ENCODE measurements at regions not wholly inside any gene's neighbourhood (a gene's known extent, or its start where the extent isn't known, plus 50 kb on each side); places are given as distances from the start of the nearest gene placed in this dataset.

- no peak for DNase-seq
- no peaks in the 10 kb centered on the region for H3K4me1 ChIP-seq (ENCODE audit: insufficient read depth, low read length)
- no peak overlapping the region for H3K9ac ChIP-seq (ENCODE audit: low read depth, low read length)
- ATAC-seq (ENCODE audit: insufficient read depth, low read depth), result 0 out of 3 replicates have a peak, but pooled peaks have one; percentile 27
- H3K36me3 ChIP-seq (ENCODE audit: insufficient read depth, low read length), result no peaks in the 10 kb centered on the region
- H3K79me2 ChIP-seq (ENCODE audit: insufficient read depth, low read length), result no peaks in the 10 kb centered on the region
- no peaks in the 10 kb centered on the region for H4K20me1 ChIP-seq (ENCODE audit: insufficient read depth, low read length)
- no peak overlapping the region for H2AFZ ChIP-seq (ENCODE audit: low read depth, low read length)
- no peak overlapping the region for H3K4me2 ChIP-seq (ENCODE audit: insufficient read depth, low read length)
- no peaks in the 10 kb centered on the region for H3K9me3 ChIP-seq (ENCODE audit: insufficient read depth, low read length, severe bottlenecking)
- no peak overlapping the region for H3K27ac ChIP-seq (ENCODE audit: low read length)
- no peak for TF ChIP-seq EZH2 (IDR thresholded peaks at IDR 0.05; ENCODE audit: borderline replicate concordance, low read depth, low read length, severe bottlenecking)
- TF ChIP-seq, protein P1, sequence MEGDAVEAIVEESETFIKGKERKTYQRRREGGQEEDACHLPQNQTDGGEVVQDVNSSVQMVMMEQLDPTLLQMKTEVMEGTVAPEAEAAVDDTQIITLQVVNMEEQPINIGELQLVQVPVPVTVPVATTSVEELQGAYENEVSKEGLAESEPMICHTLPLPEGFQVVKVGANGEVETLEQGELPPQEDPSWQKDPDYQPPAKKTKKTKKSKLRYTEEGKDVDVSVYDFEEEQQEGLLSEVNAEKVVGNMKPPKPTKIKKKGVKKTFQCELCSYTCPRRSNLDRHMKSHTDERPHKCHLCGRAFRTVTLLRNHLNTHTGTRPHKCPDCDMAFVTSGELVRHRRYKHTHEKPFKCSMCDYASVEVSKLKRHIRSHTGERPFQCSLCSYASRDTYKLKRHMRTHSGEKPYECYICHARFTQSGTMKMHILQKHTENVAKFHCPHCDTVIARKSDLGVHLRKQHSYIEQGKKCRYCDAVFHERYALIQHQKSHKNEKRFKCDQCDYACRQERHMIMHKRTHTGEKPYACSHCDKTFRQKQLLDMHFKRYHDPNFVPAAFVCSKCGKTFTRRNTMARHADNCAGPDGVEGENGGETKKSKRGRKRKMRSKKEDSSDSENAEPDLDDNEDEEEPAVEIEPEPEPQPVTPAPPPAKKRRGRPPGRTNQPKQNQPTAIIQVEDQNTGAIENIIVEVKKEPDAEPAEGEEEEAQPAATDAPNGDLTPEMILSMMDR (IDR thresholded peaks at IDR 0.05; ENCODE audit: borderline replicate concordance, extremely low read depth, low read length, poor library complexity, severe bottlenecking), result peak; percentile 24
- no peaks in the 10 kb centered on the region for H3K27me3 ChIP-seq (ENCODE audit: insufficient read depth, low read length, poor library complexity)
- no peak overlapping the region for H3K4me3 ChIP-seq (ENCODE audit: low read depth in 1 of 2, low read length in 2 of 2)
Measured at GRCh38 chr10:129274748-129275474, 192.1 kb upstream of the MGMT start.

GRCh38 chr10:129275886-129276285, 191.2 kb upstream of the MGMT start:
- TF ChIP-seq EZH2 (IDR thresholded peaks at IDR 0.05; ENCODE audit: borderline replicate concordance, low read depth, low read length, severe bottlenecking), result no peak
- TF ChIP-seq, protein P1 (IDR thresholded peaks at IDR 0.05; ENCODE audit: borderline replicate concordance, extremely low read depth, low read length, poor library complexity, severe bottlenecking), result no peak
- DNase-seq (no peak), ATAC-seq (ENCODE audit: insufficient read depth, low read depth) (no peak)
- H3K27me3 ChIP-seq (ENCODE audit: insufficient read depth, low read length, poor library complexity), result no peaks in the 10 kb centered on the region
- H3K4me2 ChIP-seq (ENCODE audit: insufficient read depth, low read length), result no peak overlapping the region
- H3K4me3 ChIP-seq (ENCODE audit: low read depth in 1 of 2, low read length in 2 of 2), result no peak overlapping the region
- no peaks in the 10 kb centered on the region for H3K9me3 ChIP-seq (ENCODE audit: insufficient read depth, low read length, severe bottlenecking)
- no peak overlapping the region for H2AFZ ChIP-seq (ENCODE audit: low read depth, low read length)
- no peak overlapping the region for H3K9ac ChIP-seq (ENCODE audit: low read depth, low read length)
- no peaks in the 10 kb centered on the region for H3K4me1 ChIP-seq (ENCODE audit: insufficient read depth, low read length)
- no peak overlapping the region for H3K27ac ChIP-seq (ENCODE audit: low read length)
- H4K20me1 ChIP-seq (ENCODE audit: insufficient read depth, low read length), result no peaks in the 10 kb centered on the region
- no peaks in the 10 kb centered on the region for H3K36me3 ChIP-seq (ENCODE audit: insufficient read depth, low read length)
- no peaks in the 10 kb centered on the region for H3K79me2 ChIP-seq (ENCODE audit: insufficient read depth, low read length)

- no peak overlapping the region for H3K4me2 ChIP-seq (ENCODE audit: insufficient read depth, low read length)
- ATAC-seq (ENCODE audit: insufficient read depth, low read depth), result no peak
- H3K79me2 ChIP-seq (ENCODE audit: insufficient read depth, low read length), result no peaks in the 10 kb centered on the region
- no peak overlapping the region for H3K9ac ChIP-seq (ENCODE audit: low read depth, low read length)
- H2AFZ ChIP-seq (ENCODE audit: low read depth, low read length), result no peak overlapping the region
- H3K4me3 ChIP-seq (ENCODE audit: low read depth in 1 of 2, low read length in 2 of 2), result no peak overlapping the region
- H3K9me3 ChIP-seq (ENCODE audit: insufficient read depth, low read length, severe bottlenecking), result peaks cover 5% of the 10 kb centered on the region
- TF ChIP-seq, protein P1 (IDR thresholded peaks at IDR 0.05; ENCODE audit: borderline replicate concordance, extremely low read depth, low read length, poor library complexity, severe bottlenecking), result no peak
- DNase-seq, result no peak
- no peak overlapping the region for H3K27ac ChIP-seq (ENCODE audit: low read length)
- H3K27me3 ChIP-seq (ENCODE audit: insufficient read depth, low read length, poor library complexity), result no peaks in the 10 kb centered on the region
- no peaks in the 10 kb centered on the region for H4K20me1 ChIP-seq (ENCODE audit: insufficient read depth, low read length)
- H3K4me1 ChIP-seq (ENCODE audit: insufficient read depth, low read length), result no peaks in the 10 kb centered on the region
- no peaks in the 10 kb centered on the region for H3K36me3 ChIP-seq (ENCODE audit: insufficient read depth, low read length)
Measured at GRCh38 chr10:129277084-129277483, 190.0 kb upstream of the MGMT start.
